ENCODE measurements at regions not wholly inside any gene's neighbourhood (a gene's known extent, or its start where the extent isn't known, plus 50 kb on each side); places are given as distances from the start of the nearest gene placed in this dataset.

DNA sequence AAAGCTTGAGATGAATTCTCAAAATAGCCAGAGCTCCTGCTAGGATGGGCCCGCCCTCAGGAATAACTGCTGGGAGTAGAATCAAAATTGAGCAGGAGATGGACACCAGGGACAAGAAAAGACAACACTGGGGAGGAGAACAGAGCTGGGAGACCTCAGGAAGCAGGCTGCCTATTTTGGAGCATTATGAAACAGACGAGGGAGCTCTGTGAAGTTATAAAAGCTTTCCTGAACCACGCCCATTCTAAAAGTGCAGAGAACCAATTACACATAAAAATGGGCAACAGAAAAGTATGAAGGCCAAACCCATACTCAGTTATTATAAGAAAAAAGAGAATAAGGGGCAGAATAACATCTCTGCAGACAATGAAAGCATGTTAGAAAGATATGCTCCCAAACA lies 213.9 kb upstream of the TRPC7 start:
- no peak for TF ChIP-seq EZH2 (IDR thresholded peaks at IDR 0.05; ENCODE audit: borderline replicate concordance, insufficient read depth, low read depth, low read length, poor library complexity, severe bottlenecking)
- TF ChIP-seq, protein P1, sequence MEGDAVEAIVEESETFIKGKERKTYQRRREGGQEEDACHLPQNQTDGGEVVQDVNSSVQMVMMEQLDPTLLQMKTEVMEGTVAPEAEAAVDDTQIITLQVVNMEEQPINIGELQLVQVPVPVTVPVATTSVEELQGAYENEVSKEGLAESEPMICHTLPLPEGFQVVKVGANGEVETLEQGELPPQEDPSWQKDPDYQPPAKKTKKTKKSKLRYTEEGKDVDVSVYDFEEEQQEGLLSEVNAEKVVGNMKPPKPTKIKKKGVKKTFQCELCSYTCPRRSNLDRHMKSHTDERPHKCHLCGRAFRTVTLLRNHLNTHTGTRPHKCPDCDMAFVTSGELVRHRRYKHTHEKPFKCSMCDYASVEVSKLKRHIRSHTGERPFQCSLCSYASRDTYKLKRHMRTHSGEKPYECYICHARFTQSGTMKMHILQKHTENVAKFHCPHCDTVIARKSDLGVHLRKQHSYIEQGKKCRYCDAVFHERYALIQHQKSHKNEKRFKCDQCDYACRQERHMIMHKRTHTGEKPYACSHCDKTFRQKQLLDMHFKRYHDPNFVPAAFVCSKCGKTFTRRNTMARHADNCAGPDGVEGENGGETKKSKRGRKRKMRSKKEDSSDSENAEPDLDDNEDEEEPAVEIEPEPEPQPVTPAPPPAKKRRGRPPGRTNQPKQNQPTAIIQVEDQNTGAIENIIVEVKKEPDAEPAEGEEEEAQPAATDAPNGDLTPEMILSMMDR (IDR thresholded peaks at IDR 0.05) = no peak
